RPMI8226 (cell line): ENCODE measurements at regions not wholly inside any gene's neighbourhood (a gene's known extent, or its start where the extent isn't known, plus 50 kb on each side); places are given as distances from the start of the nearest gene placed in this dataset.
A peak's percentile ranks its signal among the peaks of the same experiment; 100 is the strongest.
"Not testable (repeated sequence)": the region's sequence is repeated elsewhere in the genome, so short reads cannot be mapped to it uniquely, and the experiment has no call there.

Experiments used
- DNase-seq: peaks from one replicate; pipeline ENCODE4 v3.0.0-alpha.2; 2015

DNA sequence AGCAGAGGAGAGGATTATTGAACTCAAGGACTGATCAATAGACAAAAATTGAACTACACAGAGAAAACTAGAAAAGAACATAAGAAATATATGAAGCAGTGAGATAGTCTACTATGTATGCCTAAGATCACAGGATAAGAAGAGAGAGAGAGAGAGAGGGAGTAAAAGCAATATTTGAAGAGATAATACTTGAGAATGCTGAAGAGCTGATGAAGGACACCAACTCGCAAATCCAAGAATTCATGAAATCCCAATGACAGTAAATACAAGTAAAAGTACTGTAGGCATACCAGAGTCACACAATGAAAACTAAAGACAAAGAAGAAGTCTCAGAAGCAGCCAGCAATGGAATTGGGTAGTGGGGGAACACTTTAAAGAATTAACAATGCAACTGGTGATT, 260.1 kb upstream of the SPAG17 start:
- no peak for DNase-seq

GRCh38 chr1:118442214-118442613, 257.2 kb upstream of the SPAG17 start:
- DNase-seq, result no peak

DNA sequence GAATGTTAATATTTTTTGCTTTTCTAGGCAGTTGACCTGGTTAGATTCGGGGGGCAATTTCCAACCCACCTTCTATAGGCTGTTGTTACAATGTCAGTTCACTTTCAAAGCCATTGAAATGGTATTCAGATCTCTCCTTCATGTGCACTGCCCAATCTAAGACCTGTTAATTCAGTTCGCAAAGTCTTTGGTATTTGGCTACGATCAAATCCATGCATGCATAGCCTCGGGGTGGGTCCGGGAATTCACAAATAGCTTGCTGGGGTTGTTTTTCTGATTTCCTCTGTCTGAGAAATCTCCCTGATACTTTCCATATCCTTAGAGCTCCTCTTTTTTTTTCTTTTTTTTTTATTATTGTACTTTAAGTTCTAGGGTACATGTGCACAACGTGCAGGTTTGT, 252.6 kb upstream of the SPAG17 start:
- no peak for DNase-seq

- DNase-seq, result no peak
These were observed 244.8 kb upstream of the SPAG17 start for GRCh38 chr1:118429856-118430255.

GRCh38 chr1:118421868-118422350, 236.9 kb upstream of the SPAG17 start:
- DNase-seq, result no peak

GRCh38 chr1:118404024-118404423, 219.0 kb upstream of the SPAG17 start:
- no peak for DNase-seq

GRCh38 chr1:118397496-118397859, 212.4 kb upstream of the SPAG17 start:
- no peak for DNase-seq

DNA sequence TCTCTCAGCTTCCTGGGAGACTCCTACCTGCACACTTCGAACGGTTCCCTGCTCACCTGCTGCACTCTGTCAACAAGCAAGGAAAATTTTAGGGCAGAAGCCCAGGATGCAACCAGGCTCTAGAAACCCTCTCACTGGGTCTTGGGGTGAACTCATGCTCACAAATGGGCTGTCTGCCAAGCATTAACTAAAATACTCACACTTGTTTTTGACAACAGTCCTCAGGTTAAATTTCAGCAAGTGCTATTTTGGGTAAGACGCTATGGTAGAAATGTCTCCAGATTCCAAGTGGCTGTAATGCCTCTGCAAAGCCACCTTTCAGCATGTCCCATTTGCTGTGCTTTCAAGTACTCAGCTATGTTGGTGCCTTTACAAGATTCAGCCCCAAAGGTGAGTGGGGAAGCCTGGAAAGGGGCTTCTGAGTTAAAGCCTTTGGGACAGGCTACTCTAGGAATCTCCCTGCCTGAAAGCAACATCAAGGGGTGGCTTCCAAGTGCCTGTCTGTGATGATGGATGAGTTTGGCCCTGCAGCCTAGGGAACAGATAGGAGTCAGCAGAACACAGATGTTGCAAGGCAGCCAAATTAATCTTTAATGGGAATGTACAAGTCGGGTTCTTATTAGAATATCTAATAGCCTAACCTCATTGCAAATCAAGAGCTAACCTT, 211.9 kb upstream of the SPAG17 start:
- no peak for DNase-seq

GRCh38 chr1:118396279-118396678, 211.3 kb upstream of the SPAG17 start:
- no peak for DNase-seq

DNA sequence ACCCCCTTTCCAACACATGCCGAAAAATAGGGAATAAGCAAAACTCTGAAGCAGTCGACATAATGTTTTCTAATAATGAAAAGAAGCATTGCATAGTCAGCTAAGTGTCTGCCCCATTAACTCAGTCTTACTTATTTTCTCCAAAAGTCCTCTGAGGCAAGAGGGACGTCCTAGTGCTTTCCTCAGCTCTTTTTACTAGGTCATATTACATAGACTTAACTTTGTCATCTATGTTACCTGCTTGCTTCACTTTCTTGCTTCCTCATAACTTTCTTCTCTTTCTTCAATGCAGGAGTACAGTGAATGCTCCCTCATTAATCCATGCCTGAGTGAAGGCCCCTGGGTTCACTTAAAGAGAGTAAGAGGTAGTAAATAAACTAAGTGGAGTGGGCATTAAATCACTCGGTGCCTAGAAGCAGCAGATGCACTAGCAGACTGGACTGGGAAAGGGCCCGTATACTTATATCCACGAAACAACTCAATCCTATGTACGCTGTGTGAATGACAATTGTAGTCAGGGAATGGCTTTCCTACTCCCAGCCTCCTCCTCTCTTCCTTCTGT, 210.5 kb upstream of the SPAG17 start:
- no peak for DNase-seq

GRCh38 chr1:118390955-118391354, 205.9 kb upstream of the SPAG17 start:
- no peak for DNase-seq

- DNase-seq, result no peak
These were observed 203.4 kb upstream of the SPAG17 start for GRCh38 chr1:118388301-118388959.

DNA sequence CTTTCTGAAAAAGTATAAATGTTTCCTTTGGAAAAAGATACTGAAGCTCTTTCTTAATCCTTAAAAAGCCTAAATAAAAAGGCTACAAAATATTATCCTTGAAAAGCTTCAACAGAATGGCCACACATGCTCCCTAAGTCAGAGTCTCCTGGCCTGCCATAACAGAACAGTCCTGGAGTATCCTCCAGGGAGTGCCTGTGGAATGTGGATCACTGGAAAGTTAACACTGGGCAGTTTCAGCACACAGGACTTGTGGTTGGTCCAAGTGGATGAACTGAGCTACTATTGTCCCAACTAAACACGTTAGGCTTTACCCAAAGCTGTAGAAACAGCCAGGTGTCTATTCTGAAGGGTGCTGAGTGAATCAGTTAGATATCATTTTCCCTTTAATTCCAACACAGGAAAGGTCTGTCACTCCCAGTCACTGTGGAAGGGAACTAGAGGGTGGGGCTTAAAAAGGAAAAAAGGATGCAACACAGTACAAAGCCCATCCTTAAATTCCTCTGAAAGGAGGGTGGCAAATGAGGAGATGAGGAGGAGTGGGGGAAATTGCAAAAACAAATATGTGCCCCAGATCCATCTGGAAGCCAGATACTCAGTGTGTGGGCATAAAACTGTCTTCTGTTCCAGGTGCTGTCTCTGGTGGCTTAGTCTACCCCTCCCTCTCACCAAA, 196.3 kb upstream of the SPAG17 start:
- DNase-seq, result no peak

- not testable (repeated sequence) for DNase-seq
These were observed 192.2 kb upstream of the SPAG17 start for GRCh38 chr1:118377183-118377582.

- no peak for DNase-seq
These were observed 186.6 kb upstream of the SPAG17 start for GRCh38 chr1:118371612-118372011.

DNA sequence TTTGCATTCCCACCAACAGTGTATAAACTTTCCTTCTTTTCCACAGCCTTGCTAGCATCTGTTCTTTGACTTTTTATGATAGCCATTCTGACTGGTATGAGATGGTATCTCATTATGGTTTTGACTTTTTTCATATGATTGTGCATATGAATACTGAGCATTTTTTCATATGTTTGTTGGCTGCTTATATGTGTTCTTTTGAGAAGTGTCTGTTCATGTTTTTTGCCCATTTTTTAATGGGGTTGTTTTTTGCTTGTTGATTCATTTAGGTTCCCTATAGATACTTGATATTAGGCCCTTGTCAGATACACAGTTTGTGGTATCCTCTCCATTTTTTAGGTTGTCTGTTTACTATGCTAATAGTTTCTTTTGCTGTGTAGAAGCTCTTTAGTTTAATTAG, 185.8 kb upstream of the SPAG17 start:
- no peak for DNase-seq

DNA sequence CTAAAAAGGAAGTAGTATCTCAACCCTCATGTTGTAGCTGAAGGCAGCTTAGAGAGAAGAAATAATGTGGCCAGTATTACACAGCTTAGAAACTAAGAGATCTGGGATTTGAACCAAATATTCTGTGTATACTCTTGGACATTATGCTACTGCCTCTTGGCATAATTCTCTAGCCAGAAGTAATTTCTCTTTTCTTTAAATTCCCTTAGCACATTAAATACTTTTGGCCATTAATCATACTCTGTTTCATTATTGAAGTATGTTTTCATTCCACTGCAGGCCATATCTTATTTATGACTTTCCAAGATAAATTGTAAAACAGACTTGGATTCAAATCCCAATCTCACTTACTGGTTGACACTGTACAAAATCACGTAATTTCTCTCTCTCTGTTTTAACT, 181.3 kb upstream of the SPAG17 start:
- DNase-seq, result no peak

- DNase-seq, result no peak
These were observed 179.9 kb upstream of the SPAG17 start for GRCh38 chr1:118364882-118365281.

- no peak for DNase-seq
These were observed 178.4 kb upstream of the SPAG17 start for GRCh38 chr1:118363396-118363795.

- peak; percentile 37 for DNase-seq
These were observed 175.8 kb upstream of the SPAG17 start for GRCh38 chr1:118360817-118361216.

DNA sequence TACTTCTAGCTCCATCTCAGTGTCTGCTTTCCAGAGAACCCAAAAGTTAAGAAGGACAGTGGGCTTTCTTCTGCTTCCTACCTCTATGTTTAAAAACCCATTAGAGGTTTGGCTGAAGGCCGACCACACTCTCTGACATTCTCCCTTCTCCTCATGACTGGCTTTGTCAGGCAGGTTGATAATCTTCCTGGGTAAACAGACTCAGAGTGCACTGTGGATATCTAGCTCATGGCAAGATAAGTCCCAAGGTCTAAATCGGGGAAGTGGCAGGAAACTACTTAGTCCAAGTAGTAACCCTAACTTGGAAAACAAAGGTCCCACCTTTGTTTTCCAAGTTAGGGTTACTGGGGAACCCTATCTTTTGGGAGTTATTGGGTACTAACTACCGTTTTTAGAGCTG, 161.9 kb upstream of the SPAG17 start:
- no peak for DNase-seq

GRCh38 chr1:118340928-118341910, 156.2 kb upstream of the SPAG17 start:
- DNase-seq, result no peak
